ENCODE measurements at regions not wholly inside any gene's neighbourhood (a gene's known extent, or its start where the extent isn't known, plus 50 kb on each side); places are given as distances from the start of the nearest gene placed in this dataset.

- intact Hi-C loops (cut with DNase I), result no loop called here
These were observed 599.3 kb upstream of the MKI67 start for GRCh38 chr10:128725531-128725930.

GRCh38 chr10:128727114-128727513 is 600.9 kb upstream of the MKI67 start:
- intact Hi-C loops (cut with DNase I), result no loop called here
- no peak for DNase-seq (ENCODE audit: low spot score)

More at GRCh38 chr10:128725531-128725930, 599.3 kb upstream of the MKI67 start:
- peak; percentile 56 for DNase-seq (ENCODE audit: low spot score)

GRCh38 chr10:128729910-128730420 is 603.7 kb upstream of the MKI67 start:
- intact Hi-C loops (cut with DNase I), result no loop called here
- no peak for DNase-seq (ENCODE audit: low spot score)

GRCh38 chr10:128730922-128731321 is 604.7 kb upstream of the MKI67 start:
- intact Hi-C loops (cut with DNase I), result no loop called here
- DNase-seq (ENCODE audit: low spot score), result no peak

GRCh38 chr10:128734161-128734560 is 607.9 kb upstream of the MKI67 start:
- intact Hi-C loops (cut with DNase I), result no loop called here
- no peak for DNase-seq (ENCODE audit: low spot score)

- no peak for DNase-seq (ENCODE audit: low spot score)
These were observed 608.5 kb upstream of the MKI67 start for GRCh38 chr10:128734734-128735133.

GRCh38 chr10:128735996-128736395 is 609.8 kb upstream of the MKI67 start:
- no peak for DNase-seq (ENCODE audit: low spot score)
- intact Hi-C loops (cut with DNase I), result no loop called here

More at GRCh38 chr10:128734734-128735133, 608.5 kb upstream of the MKI67 start:
- intact Hi-C loops (cut with DNase I), result no loop called here

- intact Hi-C loops (cut with DNase I), result no loop called here
- no peak for DNase-seq (ENCODE audit: low spot score)
These were observed 612.2 kb upstream of the MKI67 start for GRCh38 chr10:128738386-128738915.

- intact Hi-C loops (cut with DNase I), result no loop called here
- DNase-seq (ENCODE audit: low spot score), result no peak
These were observed 613.7 kb upstream of the MKI67 start for GRCh38 chr10:128739930-128740329.

- no peak for DNase-seq (ENCODE audit: low spot score)
- intact Hi-C loops (cut with DNase I), result no loop called here
These were observed 615.0 kb upstream of the MKI67 start for GRCh38 chr10:128741180-128741579.

GRCh38 chr10:128741680-128742079 is 615.5 kb upstream of the MKI67 start:
- intact Hi-C loops (cut with DNase I), result no loop called here
- DNase-seq (ENCODE audit: low spot score), result no peak

GRCh38 chr10:128744092-128744491 is 617.9 kb upstream of the MKI67 start:
- no peak for DNase-seq (ENCODE audit: low spot score)
- intact Hi-C loops (cut with DNase I), result no loop called here

GRCh38 chr10:128744811-128745305 is 618.6 kb upstream of the MKI67 start:
- intact Hi-C loops (cut with DNase I), result no loop called here
- DNase-seq (ENCODE audit: low spot score), result no peak

- no peak for DNase-seq (ENCODE audit: low spot score)
- intact Hi-C loops (cut with DNase I), result no loop called here
These were observed 621.5 kb upstream of the MKI67 start for GRCh38 chr10:128747582-128748346.

- intact Hi-C loops (cut with DNase I), result no loop called here
- DNase-seq (ENCODE audit: low spot score), result no peak
These were observed 625.1 kb upstream of the MKI67 start for GRCh38 chr10:128751284-128751683.

GRCh38 chr10:128751851-128752250 is 625.6 kb upstream of the MKI67 start:
- intact Hi-C loops (cut with DNase I), result no loop called here

GRCh38 chr10:128759174-128759573 is 633.0 kb upstream of the MKI67 start:
- no peak for DNase-seq (ENCODE audit: low spot score)
- intact Hi-C loops (cut with DNase I), result no loop called here

More at GRCh38 chr10:128751851-128752250, 625.6 kb upstream of the MKI67 start:
- no peak for DNase-seq (ENCODE audit: low spot score)

GRCh38 chr10:128763588-128763987 is 637.4 kb upstream of the MKI67 start:
- no peak for DNase-seq (ENCODE audit: low spot score)
- intact Hi-C loops (cut with DNase I), result no loop called here

GRCh38 chr10:128764190-128764589 is 638.0 kb upstream of the MKI67 start:
- DNase-seq (ENCODE audit: low spot score), result no peak
- intact Hi-C loops (cut with DNase I), result no loop called here

GRCh38 chr10:128766915-128767314 is 640.7 kb upstream of the MKI67 start:
- no peak for DNase-seq (ENCODE audit: low spot score)
- intact Hi-C loops (cut with DNase I), result no loop called here

GRCh38 chr10:128774979-128775378 is 648.8 kb upstream of the MKI67 start:
- intact Hi-C loops (cut with DNase I), result no loop called here
- DNase-seq (ENCODE audit: low spot score), result no peak

Data from cardiac septum (tissue), 1 donor.